B cell (primary cell): ENCODE measurements at regions not wholly inside any gene's neighbourhood (a gene's known extent, or its start where the extent isn't known, plus 50 kb on each side); places are given as distances from the start of the nearest gene placed in this dataset.

Experiments used
- ATAC-seq: fragments of 200-7000 bp; cut with Tn5 transposase; one replicate; pipeline ENCODE4 v1.10.0; 2021; ENCODE audit warnings: low read depth, mild to moderate bottlenecking, moderate number of reproducible peaks, moderate library complexity
- CTCF ChIA-PET: fragments of 350-600 bp; sonication (Branson Sonifier 250); formaldehyde crosslinking; loops from one replicate; lab custom pipeline; 2021; ENCODE audit warnings: antibody characterized with exemption, inconsistent platforms; lab: Charles Lee
- POLR2A ChIA-PET: fragments of 350-600 bp; sonication (Branson Sonifier 250); formaldehyde crosslinking; loops from one replicate; lab custom pipeline; 2021; ENCODE audit warnings: antibody characterized with exemption; lab: Charles Lee
- DNase-seq: peaks from one replicate; pipeline ENCODE4 v3.0.0; 2013
- H2AFZ ChIP-seq: 2 replicates; pipeline ENCODE4 v1.6.1; 2012; ENCODE audit warnings: mild to moderate bottlenecking, low read depth, low read length; ENCODE audit not compliant: insufficient read depth, poor library complexity, severe bottlenecking
- H3K27ac ChIP-seq, 2 donors: 1 replicate in 1 of 2; 2 replicates in 1 of 2; pipeline ENCODE4 v1.5.1; 2012 to 2013; ENCODE audit warnings: low read length in 2 of 2, mild to moderate bottlenecking in 2 of 2, moderate library complexity in 1 of 2
- H3K27me3 ChIP-seq, 4 experiments: fragments of 200-600 bp in 1 of 4; sonication (generic) in 1 of 4; replicated peaks in 1 of 4; 1 replicate in 2 of 4; 2 replicates in 2 of 4; pipeline versions ENCODE4 v1.6.1 to v1.7.0; 2013 to 2016; ENCODE audit warnings: low read length in 3 of 4, mild to moderate bottlenecking in 2 of 4, mixed read lengths in 1 of 4, moderate library complexity in 1 of 4; ENCODE audit not compliant: insufficient read depth in 4 of 4, control insufficient read depth in 3 of 4; ENCODE audit errors: control extremely low read depth in 1 of 4
- H3K36me3 ChIP-seq, 2 experiments: replicated peaks in 1 of 2; 1 replicate in 1 of 2; 2 replicates in 1 of 2; pipeline versions ENCODE4 v1.6.1 to v1.7.1; 2013; ENCODE audit warnings: low read length in 1 of 2; ENCODE audit not compliant: insufficient read depth in 2 of 2, control insufficient read depth in 1 of 2; ENCODE audit errors: control extremely low read depth in 1 of 2, extremely low read depth in 1 of 2
- H3K4me1 ChIP-seq, 2 donors: fragments of 200-600 bp in 1 of 2; sonication (generic) in 1 of 2; 1 replicate in 1 of 2; 2 replicates in 1 of 2; pipeline versions ENCODE4 v1.5.1 to v1.6.1; 2013 to 2017; ENCODE audit warnings: low read length in 2 of 2; ENCODE audit not compliant: control insufficient read depth in 2 of 2, insufficient read depth in 2 of 2
- H3K4me2 ChIP-seq: replicated peaks from 2 replicates; pipeline ENCODE3; 2012; ENCODE audit warnings: mild to moderate bottlenecking, low read depth, low read length; ENCODE audit not compliant: poor library complexity, severe bottlenecking
- H3K4me3 ChIP-seq, 5 experiments: fragments of 200-600 bp in 1 of 5; sonication (generic) in 1 of 5; 1 replicate in 3 of 5; 2 replicates in 2 of 5; pipeline versions ENCODE4 v1.5.1 to v1.7.0; 2011 to 2016; ENCODE audit warnings: low read length in 4 of 5, mild to moderate bottlenecking in 4 of 5, low read depth in 2 of 5, control low read depth in 1 of 5, moderate library complexity in 1 of 5; ENCODE audit not compliant: insufficient read depth in 1 of 5; ENCODE audit errors: control extremely low read depth in 1 of 5, extremely low read depth in 1 of 5
- H3K79me2 ChIP-seq: fragments of 200-600 bp; sonication (generic); one replicate; pipeline ENCODE4 v1.6.0; 2016; ENCODE audit warnings: low read length; ENCODE audit not compliant: control insufficient read depth, insufficient read depth
- H3K9ac ChIP-seq: fragments of 200-600 bp; sonication (generic); 2 replicates; pipeline ENCODE4 v1.6.1; 2017; ENCODE audit warnings: mild to moderate bottlenecking, low read length, moderate library complexity
- H3K9me3 ChIP-seq, 3 donors: one replicate each; pipeline versions ENCODE4 v1.6.1 to v1.7.1; 2013; ENCODE audit warnings: low read length in 2 of 3; ENCODE audit not compliant: control insufficient read depth in 2 of 3, insufficient read depth in 1 of 3; ENCODE audit errors: control extremely low read depth in 1 of 3
- H4K20me1 ChIP-seq: 2 replicates; pipeline ENCODE4 v1.6.0; 2012; ENCODE audit warnings: mild to moderate bottlenecking, low read length; ENCODE audit not compliant: insufficient read depth, control insufficient read depth, poor library complexity, severe bottlenecking
- H3K27ac Mint-ChIP-seq: one replicate; pipeline ENCODE4 v1.8.0; 2021; ENCODE audit warnings: mixed read lengths
- H3K27me3 Mint-ChIP-seq: one replicate; pipeline ENCODE4 v1.8.0; 2021; ENCODE audit warnings: mixed read lengths
- H3K4me1 Mint-ChIP-seq: one replicate; pipeline ENCODE4 v1.8.0; 2021; ENCODE audit warnings: mixed read lengths
- H3K4me3 Mint-ChIP-seq: one replicate; pipeline ENCODE4 v1.8.0; 2021; ENCODE audit warnings: mixed read lengths
- H3K9me3 Mint-ChIP-seq: one replicate; pipeline ENCODE4 v1.8.0; 2022; ENCODE audit warnings: mixed read lengths; ENCODE audit not compliant: insufficient read depth
- EZH2 ChIP-seq: IDR thresholded peaks from 2 replicates; pipeline ENCODE4 v1.6.1; 2012; ENCODE audit warnings: borderline replicate concordance, low read depth, mild to moderate bottlenecking, moderate library complexity, low read length; ENCODE audit not compliant: insufficient read depth, poor library complexity, severe bottlenecking
- whole genome bisulfite sequencing: methylation state at CpG from one replicate; pipeline ENCODE4 v1.1.5; 2013; ENCODE audit warnings: missing lambda C conversion rate; ENCODE audit not compliant: insufficient coverage; 5-methylcytosine and 5-hydroxymethylcytosine counted together
- intact Hi-C: fragments of 100-400 bp; cut with micrococcal nuclease; formaldehyde crosslinking; loops from one replicate; pipeline ENCODE4 v1.10.0; 2022
- TF ChIP-seq, protein P1 (sequence below): fragments of 200-600 bp; IDR thresholded peaks from one replicate; pipeline ENCODE4 v1.8.0; 2022; ENCODE audit warnings: antibody characterized with exemption, mild to moderate bottlenecking

GRCh38 chr16:86382774-86383407 is 127.4 kb upstream of the FOXF1 start:
- Mint-ChIP-seq H3K4me1 (no peaks in the 10 kb centered on the region), H3K27me3 (peaks cover 34% of the 10 kb centered on the region), H3K27ac (no peak overlapping the region), H3K9me3 (no peaks in the 10 kb centered on the region), H3K4me3 (no peak overlapping the region)
- DNase-seq (no peak), ATAC-seq (no peak)
- no peak for TF ChIP-seq EZH2
- TF ChIP-seq, protein P1, sequence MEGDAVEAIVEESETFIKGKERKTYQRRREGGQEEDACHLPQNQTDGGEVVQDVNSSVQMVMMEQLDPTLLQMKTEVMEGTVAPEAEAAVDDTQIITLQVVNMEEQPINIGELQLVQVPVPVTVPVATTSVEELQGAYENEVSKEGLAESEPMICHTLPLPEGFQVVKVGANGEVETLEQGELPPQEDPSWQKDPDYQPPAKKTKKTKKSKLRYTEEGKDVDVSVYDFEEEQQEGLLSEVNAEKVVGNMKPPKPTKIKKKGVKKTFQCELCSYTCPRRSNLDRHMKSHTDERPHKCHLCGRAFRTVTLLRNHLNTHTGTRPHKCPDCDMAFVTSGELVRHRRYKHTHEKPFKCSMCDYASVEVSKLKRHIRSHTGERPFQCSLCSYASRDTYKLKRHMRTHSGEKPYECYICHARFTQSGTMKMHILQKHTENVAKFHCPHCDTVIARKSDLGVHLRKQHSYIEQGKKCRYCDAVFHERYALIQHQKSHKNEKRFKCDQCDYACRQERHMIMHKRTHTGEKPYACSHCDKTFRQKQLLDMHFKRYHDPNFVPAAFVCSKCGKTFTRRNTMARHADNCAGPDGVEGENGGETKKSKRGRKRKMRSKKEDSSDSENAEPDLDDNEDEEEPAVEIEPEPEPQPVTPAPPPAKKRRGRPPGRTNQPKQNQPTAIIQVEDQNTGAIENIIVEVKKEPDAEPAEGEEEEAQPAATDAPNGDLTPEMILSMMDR = no peak
- Histone ChIP-seq H2AFZ (no peak overlapping the region), H3K4me1 (no peaks in the 10 kb centered on the region), H3K4me3 (no peak overlapping the region), H3K9me3 (peaks cover 0 to 8% (median 0%) of the 10 kb centered on the region in 3 donors), H3K4me2 (no peak overlapping the region), H3K9ac (no peak overlapping the region), H3K36me3 (no peaks in the 10 kb centered on the region), H3K27ac (no peak overlapping the region), H4K20me1 (no peaks in the 10 kb centered on the region), H3K79me2 (no peaks in the 10 kb centered on the region), H3K27me3 (peaks cover 0 to 11% (median 0%) of the 10 kb centered on the region in 4 experiments)
- ChIA-PET CTCF (no interaction called here), POLR2A (no interaction called here)
- intact Hi-C loops = no loop called here
- 80% methylated on average over 15 of the region's 15 CpGs for WGBS

DNA sequence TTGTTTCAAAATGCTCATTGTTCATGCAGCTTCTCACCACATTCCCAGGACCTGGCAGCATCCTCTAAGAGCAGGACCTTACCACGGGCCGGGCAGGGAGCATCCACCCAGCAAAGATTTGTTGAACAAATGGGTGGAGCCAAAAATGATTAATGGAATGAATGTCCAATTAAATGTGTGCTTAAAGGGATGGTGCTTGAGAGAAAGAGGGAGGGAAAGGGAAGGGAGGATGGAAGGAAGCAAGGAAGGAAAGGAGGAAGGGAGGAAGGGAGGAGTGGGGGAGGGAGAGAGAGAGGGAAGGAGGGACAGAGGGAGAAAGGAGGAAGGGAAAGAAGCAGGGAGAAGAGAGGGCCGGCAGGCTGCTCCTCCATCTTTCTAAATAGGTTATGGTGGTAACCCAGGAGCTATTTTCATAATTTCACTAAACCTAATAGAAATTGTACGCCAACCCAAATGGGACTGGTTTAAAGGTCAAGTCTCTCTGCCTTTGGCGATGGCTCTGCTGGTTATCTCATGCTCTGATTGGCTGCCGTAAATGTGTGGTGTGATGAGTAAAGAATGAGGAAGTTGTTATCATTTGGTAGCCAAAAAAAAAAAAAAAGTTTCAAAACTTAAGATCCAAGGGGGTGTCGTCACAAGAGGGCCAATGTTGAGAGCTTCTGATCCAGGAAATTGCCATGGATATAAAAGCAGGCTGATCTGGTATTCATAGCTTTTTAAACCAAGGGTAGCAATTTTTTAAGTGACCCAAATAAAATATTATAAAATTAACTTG is 126.7 kb upstream of the FOXF1 start:
- no peak overlapping the region for H3K4me3 ChIP-seq
- no peak overlapping the region for H3K9ac ChIP-seq
- no peak overlapping the region for H2AFZ ChIP-seq
- peaks cover 38% of the 10 kb centered on the region for H3K27me3 Mint-ChIP-seq
- ATAC-seq = no peak
- no peaks in the 10 kb centered on the region for H4K20me1 ChIP-seq
- H3K27me3 ChIP-seq = peaks cover 0 to 11% (median 0%) of the 10 kb centered on the region in 4 experiments
- H3K4me1 ChIP-seq = no peaks in the 10 kb centered on the region
- TF ChIP-seq, protein P1 = no peak
- no peak for TF ChIP-seq EZH2
- H3K36me3 ChIP-seq = no peaks in the 10 kb centered on the region
- peaks cover 0 to 8% (median 0%) of the 10 kb centered on the region in 3 donors for H3K9me3 ChIP-seq
- ChIA-PET POLR2A (no interaction called here), CTCF (no interaction called here)
- H3K4me1 Mint-ChIP-seq = no peaks in the 10 kb centered on the region
- no peak overlapping the region for H3K27ac Mint-ChIP-seq
- no peaks in the 10 kb centered on the region for H3K9me3 Mint-ChIP-seq
- H3K4me3 Mint-ChIP-seq = no peak overlapping the region
- 50% methylated on average over 5 of the region's 7 CpGs for WGBS
- no peaks in the 10 kb centered on the region for H3K79me2 ChIP-seq
- intact Hi-C loops = no loop called here
- H3K4me2 ChIP-seq = no peak overlapping the region
- DNase-seq = no peak
- no peak overlapping the region for H3K27ac ChIP-seq
